H1 (cell line): ENCODE measurements at regions not wholly inside any gene's neighbourhood (a gene's known extent, or its start where the extent isn't known, plus 50 kb on each side); places are given as distances from the start of the nearest gene placed in this dataset.

ENCODE experiments used
- CTCF ChIA-PET: fragments of 300-600 bp; sonication (Branson Sonifier 250); formaldehyde crosslinking; loops from one replicate; lab custom pipeline; 2021; ENCODE audit not compliant: partially characterized antibody; lab: Charles Lee
- POLR2A ChIA-PET: fragments of 300-600 bp; sonication (Branson Sonifier 250); formaldehyde crosslinking; loops from one replicate; lab custom pipeline; 2021; ENCODE audit warnings: inconsistent platforms; ENCODE audit not compliant: partially characterized antibody; lab: Charles Lee
- DNase-seq, 2 experiments: peaks; one replicate each; pipeline versions ENCODE4 v3.0.0 to v3.0.0-alpha.2; 2010 to 2022; ENCODE audit warnings: low spot score in 2 of 2, low read depth in 1 of 2, mixed read lengths in 1 of 2
- FAIRE-seq: peaks from 2 replicates; lab custom pipeline; 2011; peaks lifted over from hg19 to GRCh38; lab: Jason Lieb, UNC
- H2AFZ ChIP-seq: 2 replicates; pipeline ENCODE4 v1.8.1; 2012; ENCODE audit warnings: low read length, inconsistent platforms
- H2AK5ac ChIP-seq: 2 replicates; pipeline ENCODE4 v1.6.1; 2013; ENCODE audit warnings: low read depth, low read length
- H2BK120ac ChIP-seq: replicated peaks from 2 replicates; pipeline ENCODE3; 2013; ENCODE audit warnings: low read depth, low read length, inconsistent platforms
- H2BK12ac ChIP-seq: 2 replicates; pipeline ENCODE4 v1.6.1; 2013; ENCODE audit warnings: low read depth, low read length
- H2BK15ac ChIP-seq: 2 replicates; pipeline ENCODE4 v1.6.1; 2013; ENCODE audit warnings: low read length
- H2BK20ac ChIP-seq: 2 replicates; pipeline ENCODE4 v1.6.1; 2013; ENCODE audit warnings: low read length
- H2BK5ac ChIP-seq: 2 replicates; pipeline ENCODE4 v1.6.1; 2013; ENCODE audit warnings: low read depth, low read length
- H3K14ac ChIP-seq: 2 replicates; pipeline ENCODE4 v1.6.1; 2013; ENCODE audit warnings: inconsistent platforms; ENCODE audit not compliant: insufficient read length
- H3K18ac ChIP-seq: 2 replicates; pipeline ENCODE4 v1.6.1; 2013; ENCODE audit warnings: low read length; ENCODE audit errors: extremely low read depth
- H3K23ac ChIP-seq: 2 replicates; pipeline ENCODE4 v1.6.1; 2013; ENCODE audit warnings: inconsistent platforms; ENCODE audit not compliant: insufficient read length
- H3K23me2 ChIP-seq: 2 replicates; pipeline ENCODE4 v1.6.1; 2013; ENCODE audit warnings: low read depth, low read length
- H3K27ac ChIP-seq: 2 replicates; pipeline ENCODE4 v1.6.1; 2011; ENCODE audit warnings: low read depth, low read length, inconsistent platforms
- H3K27me3 ChIP-seq, 4 experiments: replicated peaks in 1 of 4; 1 replicate in 1 of 4; 2 replicates in 3 of 4; pipeline versions ENCODE4 v1.6.1 to v1.8.1; 2011 to 2013; ENCODE audit warnings: low read length in 3 of 4, mild to moderate bottlenecking in 3 of 4, inconsistent platforms in 2 of 4, mixed read lengths in 2 of 4, moderate library complexity in 1 of 4; ENCODE audit not compliant: control insufficient read depth in 3 of 4, insufficient read depth in 3 of 4; ENCODE audit errors: extremely low read depth in 1 of 4
- H3K36me3 ChIP-seq, 4 experiments: 2 replicates each; pipeline versions ENCODE4 v1.6.1 to v1.8.1; 2011 to 2013; ENCODE audit warnings: mild to moderate bottlenecking in 4 of 4, low read length in 3 of 4, moderate library complexity in 2 of 4, control low read depth in 1 of 4, inconsistent platforms in 1 of 4; ENCODE audit not compliant: insufficient read depth in 4 of 4, control insufficient read depth in 2 of 4
- H3K4ac ChIP-seq: replicated peaks from 2 replicates; pipeline ENCODE3; 2013; ENCODE audit warnings: low read length, low read depth, mixed read lengths, inconsistent platforms; ENCODE audit not compliant: insufficient read length
- H3K4me1 ChIP-seq, 4 experiments: replicated peaks in 1 of 4; 1 replicate in 1 of 4; 2 replicates in 3 of 4; pipeline versions ENCODE4 v1.6.1 to v1.8.1; 2011 to 2013; ENCODE audit warnings: low read length in 3 of 4, inconsistent platforms in 2 of 4, mixed read lengths in 1 of 4; ENCODE audit not compliant: insufficient read depth in 4 of 4, control insufficient read depth in 3 of 4
- H3K4me2 ChIP-seq, 2 experiments: 2 replicates each; pipeline versions ENCODE4 v1.6.1 to v1.8.1; 2011 to 2013; ENCODE audit warnings: low read depth in 2 of 2, low read length in 2 of 2, control low read depth in 1 of 2, inconsistent platforms in 1 of 2, mild to moderate bottlenecking in 1 of 2; ENCODE audit not compliant: insufficient read depth in 1 of 2
- H3K4me3 ChIP-seq, 4 experiments: fragments of 200-600, 300-600 bp in 1 of 4; sonication (generic), shearing (Covaris generic), sonication (Bioruptor Twin) in 1 of 4; 2 replicates each; pipeline versions ENCODE4 v1.5.1 to v1.8.1; 2011 to 2016; ENCODE audit warnings: low read length in 4 of 4, low read depth in 3 of 4, control low read depth in 2 of 4, inconsistent platforms in 2 of 4, mild to moderate bottlenecking in 2 of 4, mixed read lengths in 1 of 4, moderate library complexity in 1 of 4; ENCODE audit not compliant: insufficient read depth in 2 of 4; ENCODE audit errors: extremely low read depth in 1 of 4
- H3K56ac ChIP-seq: replicated peaks from 2 replicates; pipeline ENCODE3; 2013; ENCODE audit warnings: low read depth, mild to moderate bottlenecking, mixed read lengths, low read length, inconsistent platforms; ENCODE audit not compliant: insufficient read length
- H3K79me1 ChIP-seq: 2 replicates; pipeline ENCODE4 v1.6.1; 2013; ENCODE audit warnings: low read depth, low read length, control low read depth
- H3K79me2 ChIP-seq, 2 experiments: 2 replicates each; pipeline versions ENCODE4 v1.6.1 to v1.8.1; 2012 to 2013; ENCODE audit warnings: low read length in 2 of 2, mild to moderate bottlenecking in 2 of 2, inconsistent platforms in 1 of 2; ENCODE audit not compliant: insufficient read depth in 2 of 2, control insufficient read depth in 1 of 2
- H3K9ac ChIP-seq, 4 experiments: replicated peaks in 1 of 4; 1 replicate in 1 of 4; 2 replicates in 3 of 4; pipeline versions ENCODE4 v1.6.1 to v1.8.1; 2011 to 2013; ENCODE audit warnings: low read depth in 3 of 4, low read length in 3 of 4, control low read depth in 2 of 4, mild to moderate bottlenecking in 2 of 4, moderate library complexity in 2 of 4, inconsistent platforms in 1 of 4; ENCODE audit errors: extremely low read depth in 1 of 4
- H3K9me3 ChIP-seq, 2 experiments: 2 replicates each; pipeline versions ENCODE4 v1.6.1 to v1.8.1; 2012 to 2013; ENCODE audit warnings: mild to moderate bottlenecking in 2 of 2, moderate library complexity in 2 of 2, control low read depth in 1 of 2, inconsistent platforms in 1 of 2, low read depth in 1 of 2, low read length in 1 of 2, mixed read lengths in 1 of 2; ENCODE audit not compliant: insufficient read depth in 2 of 2
- H4K20me1 ChIP-seq, 2 experiments: replicated peaks in 1 of 2; 2 replicates each; pipeline versions ENCODE3 to v1.8.1; 2011 to 2013; ENCODE audit warnings: inconsistent platforms in 2 of 2, low read length in 2 of 2, mild to moderate bottlenecking in 1 of 2; ENCODE audit not compliant: insufficient read depth in 2 of 2, control insufficient read depth in 1 of 2
- H4K5ac ChIP-seq: 2 replicates; pipeline ENCODE4 v1.6.1; 2013; ENCODE audit warnings: low read length, low read depth, mixed read lengths, inconsistent platforms; ENCODE audit not compliant: insufficient read length
- H4K8ac ChIP-seq: 2 replicates; pipeline ENCODE4 v1.8.0; 2013; ENCODE audit warnings: mild to moderate bottlenecking, moderate library complexity, low read length, inconsistent platforms; ENCODE audit not compliant: insufficient read depth; ENCODE audit errors: extremely low read depth
- H4K91ac ChIP-seq: replicated peaks from 2 replicates; pipeline ENCODE3; 2013; ENCODE audit warnings: low read length, mixed read lengths, inconsistent platforms; ENCODE audit not compliant: insufficient read length
- BCL11A ChIP-seq, 2 experiments: IDR thresholded peaks; one replicate each; pipeline ENCODE4 v1.6.1; 2011; ENCODE audit warnings: low read depth in 2 of 2, low read length in 2 of 2, mild to moderate bottlenecking in 2 of 2
- BRCA1 ChIP-seq: IDR thresholded peaks from 2 replicates; pipeline ENCODE4 v1.6.1; 2012; ENCODE audit warnings: low read depth, low read length, improper control_type of control experiment
- CBX5 ChIP-seq: fragments of 300-800, 300-1000 bp; sonication (generic); IDR thresholded peaks from 2 replicates; pipeline ENCODE4 v1.7.1; 2016; ENCODE audit warnings: antibody characterized with exemption, low read length, low read depth
- JUN ChIP-seq: IDR thresholded peaks from 2 replicates; pipeline ENCODE4 v1.6.1; 2011; ENCODE audit warnings: low read depth, mild to moderate bottlenecking, improper control_type of control experiment, low read length
- KDM1A ChIP-seq: fragments of 200-600, 300-600 bp; sonication (generic); IDR thresholded peaks from 2 replicates; pipeline ENCODE4 v1.7.1; 2016; ENCODE audit warnings: mild to moderate bottlenecking, low read length, borderline replicate concordance
- KDM5A ChIP-seq: fragments of 200-600 bp; IDR thresholded peaks from 2 replicates; pipeline ENCODE4 v1.7.1; 2012; ENCODE audit warnings: mild to moderate bottlenecking, low read length, inconsistent platforms, mixed read lengths
- POLR2A ChIP-seq, 2 experiments: IDR thresholded peaks; 1 replicate in 1 of 2; 2 replicates in 1 of 2; pipeline ENCODE4 v1.6.1; 2011; ENCODE audit warnings: low read depth in 2 of 2, low read length in 2 of 2, mild to moderate bottlenecking in 2 of 2; ENCODE audit errors: control extremely low read depth in 1 of 2
- RAD21 ChIP-seq, 2 experiments: IDR thresholded peaks in 1 of 2; conservative IDR thresholded peaks in 1 of 2; 2 replicates each; pipeline ENCODE4 v1.6.1; 2011; ENCODE audit warnings: low read depth in 2 of 2, low read length in 2 of 2, improper control_type of control experiment in 1 of 2, inconsistent platforms in 1 of 2, mild to moderate bottlenecking in 1 of 2, moderate library complexity in 1 of 2
- SIRT6 ChIP-seq: IDR thresholded peaks from one replicate; pipeline ENCODE4 v1.7.1; 2012; ENCODE audit warnings: low read length, inconsistent platforms
- SIX5 ChIP-seq: IDR thresholded peaks from 2 replicates; pipeline ENCODE4 v1.6.1; 2011; ENCODE audit warnings: mild to moderate bottlenecking, low read depth, low read length
- SUZ12 ChIP-seq: fragments of 200-600 bp; sonication (generic); IDR thresholded peaks from 2 replicates; pipeline ENCODE4 v1.6.1; 2012; ENCODE audit warnings: mild to moderate bottlenecking, inconsistent platforms, low read length, moderate library complexity, mixed read lengths
- TBP ChIP-seq: IDR thresholded peaks from 2 replicates; pipeline ENCODE4 v1.6.1; 2011; ENCODE audit warnings: low read depth, low read length, improper control_type of control experiment
- TCF12 ChIP-seq: IDR thresholded peaks from 2 replicates; pipeline ENCODE4 v1.6.1; 2011; ENCODE audit warnings: low read depth, mild to moderate bottlenecking, low read length
- WGBS, 2 experiments: shearing (Covaris generic) in 1 of 2; methylation state at CpG; one replicate each; pipeline versions ENCODE4 v1.1.6 to v1.1.7; 2013 to 2015; ENCODE audit warnings: low lambda C conversion rate in 2 of 2, mixed read lengths in 2 of 2, inconsistent platforms in 1 of 2, low coverage in 1 of 2, missing lambda C conversion rate in 1 of 2; ENCODE audit not compliant: insufficient replicate concordance in 2 of 2, insufficient coverage in 1 of 2, insufficient read length in 1 of 2; ENCODE audit errors: extremely low coverage in 1 of 2, missing lambda C conversion rate in 1 of 2; 5-methylcytosine and 5-hydroxymethylcytosine counted together
- TF ChIP-seq, protein P1 (sequence below): IDR thresholded peaks from 2 replicates; pipeline ENCODE4 v1.6.1; 2011; ENCODE audit warnings: low read length, improper control_type of control experiment
- TF ChIP-seq, protein P2 (sequence below): IDR thresholded peaks from 2 replicates; pipeline ENCODE4 v1.6.1; 2012; ENCODE audit warnings: inconsistent platforms

GRCh38 chr12:124725099-124725498 is 138.6 kb downstream of the SCARB1 start:
- H2BK5ac ChIP-seq = no peak overlapping the region
- H3K4ac ChIP-seq = no peak overlapping the region
- H3K79me1 ChIP-seq = no peaks in the 10 kb centered on the region; the same call in 1 of the 2 replicates
- CTCF ChIA-PET = interaction anchor here (1.1 kb wide), 1 partner anchor 15 kb away, joined by 3 read pairs; no protein-coding TSS in a partner anchor
- no peak overlapping the region for H3K4me3 ChIP-seq
- no peak overlapping the region for H3K4me2 ChIP-seq
- FAIRE-seq (no peak), DNase-seq (no peak)
- H4K8ac ChIP-seq = no peak overlapping the region
- H3K56ac ChIP-seq = no peak overlapping the region
- no peak overlapping the region for H2BK120ac ChIP-seq
- no peak overlapping the region for H2BK20ac ChIP-seq
- H3K18ac ChIP-seq = no peak overlapping the region
- H4K91ac ChIP-seq = no peak overlapping the region
- H3K23ac ChIP-seq = no peak overlapping the region
- no peaks in the 10 kb centered on the region for H4K20me1 ChIP-seq
- no peaks in the 10 kb centered on the region for H3K23me2 ChIP-seq
- no peaks in the 10 kb centered on the region for H3K27me3 ChIP-seq
- no peak overlapping the region for H2AK5ac ChIP-seq
- no peak overlapping the region for H2BK12ac ChIP-seq
- H3K9me3 ChIP-seq = no peaks in the 10 kb centered on the region
- no peak overlapping the region for H3K9ac ChIP-seq
- H2AFZ ChIP-seq = no peak overlapping the region
- POLR2A ChIA-PET = no interaction called here
- no peaks in the 10 kb centered on the region for H3K36me3 ChIP-seq
- no peak overlapping the region for H3K14ac ChIP-seq
- no peak overlapping the region for H3K27ac ChIP-seq
- no peaks in the 10 kb centered on the region for H3K4me1 ChIP-seq
- H4K5ac ChIP-seq = no peak overlapping the region
- WGBS, 2 experiments = 92% methylated on average over 9 of the region's 9 CpGs; no CpG with 5 or more reads in 1 of the 2 experiments
- H3K79me2 ChIP-seq = no peaks in the 10 kb centered on the region
- H2BK15ac ChIP-seq = no peak overlapping the region
- TF ChIP-seq SUZ12 (no peak), KDM5A (no peak), TBP (no peak), TCF12 (no peak), SIRT6 (no peak), SIX5 (no peak), BRCA1 (no peak), KDM1A (no peak), CBX5 (no peak), JUN (no peak), RAD21 (IDR thresholded peaks at IDR 0.05 in 1 of 2, conservative IDR thresholded peaks at IDR 0.05 in 1 of 2; ENCODE audit: low read depth in 2 of 2, low read length in 2 of 2) (no peak), BCL11A (IDR thresholded peaks at IDR 0.05; ENCODE audit: low read depth in 2 of 2, low read length in 2 of 2) (no peak), POLR2A (IDR thresholded peaks at IDR 0.05; ENCODE audit: control extremely low read depth in 1 of 2, low read depth in 2 of 2, low read length in 2 of 2) (no peak)
- TF ChIP-seq, protein P1, sequence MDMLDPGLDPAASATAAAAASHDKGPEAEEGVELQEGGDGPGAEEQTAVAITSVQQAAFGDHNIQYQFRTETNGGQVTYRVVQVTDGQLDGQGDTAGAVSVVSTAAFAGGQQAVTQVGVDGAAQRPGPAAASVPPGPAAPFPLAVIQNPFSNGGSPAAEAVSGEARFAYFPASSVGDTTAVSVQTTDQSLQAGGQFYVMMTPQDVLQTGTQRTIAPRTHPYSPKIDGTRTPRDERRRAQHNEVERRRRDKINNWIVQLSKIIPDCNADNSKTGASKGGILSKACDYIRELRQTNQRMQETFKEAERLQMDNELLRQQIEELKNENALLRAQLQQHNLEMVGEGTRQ = no peak
- TF ChIP-seq, protein P2, sequence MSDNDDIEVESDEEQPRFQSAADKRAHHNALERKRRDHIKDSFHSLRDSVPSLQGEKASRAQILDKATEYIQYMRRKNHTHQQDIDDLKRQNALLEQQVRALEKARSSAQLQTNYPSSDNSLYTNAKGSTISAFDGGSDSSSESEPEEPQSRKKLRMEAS = no peak
